Mucosa of descending colon (tissue), 3 donors: ENCODE measurements at regions not wholly inside any gene's neighbourhood (a gene's known extent, or its start where the extent isn't known, plus 50 kb on each side); places are given as distances from the start of the nearest gene placed in this dataset.

ENCODE experiments used
- ATAC-seq: fragments of 200-7000 bp; cut with Tn5 transposase; one replicate; pipeline ENCODE4 v1.9.1; 2020; ENCODE audit warnings: mild to moderate bottlenecking, moderate library complexity
- DNase-seq, 3 donors: peaks; one replicate each; pipeline ENCODE4 v3.0.0-alpha.2; 2020
- H3K36me3 ChIP-seq: fragments of 200-600 bp; one replicate; pipeline ENCODE4 v1.8.0; 2021; ENCODE audit warnings: low read depth, mild to moderate bottlenecking
- H3K4me1 ChIP-seq: fragments of 200-600 bp; one replicate; pipeline ENCODE4 v1.8.0; 2021; ENCODE audit warnings: low read depth, mild to moderate bottlenecking
- H3K4me3 ChIP-seq: fragments of 200-600 bp; one replicate; pipeline ENCODE4 v1.8.0; 2021; ENCODE audit warnings: mild to moderate bottlenecking
- H3K9me3 ChIP-seq: fragments of 200-600 bp; one replicate; pipeline ENCODE4 v1.8.0; 2021; ENCODE audit warnings: mild to moderate bottlenecking
- intact Hi-C, 2 donors: fragments of 100-400 bp; cut with DNase I in 1 of 2; cut with micrococcal nuclease in 1 of 2; formaldehyde crosslinking; loops; one replicate each; pipeline versions ENCODE4 v1.11.0 to v1.11.1; 2022; cut with DNase I, micrococcal nuclease
- TF ChIP-seq, protein P1 (sequence below): fragments of 200-600 bp; IDR thresholded peaks from one replicate; pipeline ENCODE4 v1.8.0; 2022; ENCODE audit warnings: antibody characterized with exemption, mild to moderate bottlenecking
- donor health status: DM: no; HTN: no; CAD: no; lungs with moderate emphysema.
- donor health status: DM: no; HTN: no; CAD: no.
- donor health status: DM: no; HTN: yes; CAD: no.

GRCh38 chr20:6715401-6715941 is 52.0 kb upstream of the BMP2 start:
- H3K4me3 ChIP-seq: no peak overlapping the region
- H3K4me1 ChIP-seq: no peaks in the 10 kb centered on the region
- H3K9me3 ChIP-seq: no peaks in the 10 kb centered on the region
- DNase-seq (no peak), ATAC-seq (no peak)
- TF ChIP-seq, protein P1, sequence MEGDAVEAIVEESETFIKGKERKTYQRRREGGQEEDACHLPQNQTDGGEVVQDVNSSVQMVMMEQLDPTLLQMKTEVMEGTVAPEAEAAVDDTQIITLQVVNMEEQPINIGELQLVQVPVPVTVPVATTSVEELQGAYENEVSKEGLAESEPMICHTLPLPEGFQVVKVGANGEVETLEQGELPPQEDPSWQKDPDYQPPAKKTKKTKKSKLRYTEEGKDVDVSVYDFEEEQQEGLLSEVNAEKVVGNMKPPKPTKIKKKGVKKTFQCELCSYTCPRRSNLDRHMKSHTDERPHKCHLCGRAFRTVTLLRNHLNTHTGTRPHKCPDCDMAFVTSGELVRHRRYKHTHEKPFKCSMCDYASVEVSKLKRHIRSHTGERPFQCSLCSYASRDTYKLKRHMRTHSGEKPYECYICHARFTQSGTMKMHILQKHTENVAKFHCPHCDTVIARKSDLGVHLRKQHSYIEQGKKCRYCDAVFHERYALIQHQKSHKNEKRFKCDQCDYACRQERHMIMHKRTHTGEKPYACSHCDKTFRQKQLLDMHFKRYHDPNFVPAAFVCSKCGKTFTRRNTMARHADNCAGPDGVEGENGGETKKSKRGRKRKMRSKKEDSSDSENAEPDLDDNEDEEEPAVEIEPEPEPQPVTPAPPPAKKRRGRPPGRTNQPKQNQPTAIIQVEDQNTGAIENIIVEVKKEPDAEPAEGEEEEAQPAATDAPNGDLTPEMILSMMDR: no peak
- intact Hi-C loops: no loop called here
- no peaks in the 10 kb centered on the region for H3K36me3 ChIP-seq

DNA sequence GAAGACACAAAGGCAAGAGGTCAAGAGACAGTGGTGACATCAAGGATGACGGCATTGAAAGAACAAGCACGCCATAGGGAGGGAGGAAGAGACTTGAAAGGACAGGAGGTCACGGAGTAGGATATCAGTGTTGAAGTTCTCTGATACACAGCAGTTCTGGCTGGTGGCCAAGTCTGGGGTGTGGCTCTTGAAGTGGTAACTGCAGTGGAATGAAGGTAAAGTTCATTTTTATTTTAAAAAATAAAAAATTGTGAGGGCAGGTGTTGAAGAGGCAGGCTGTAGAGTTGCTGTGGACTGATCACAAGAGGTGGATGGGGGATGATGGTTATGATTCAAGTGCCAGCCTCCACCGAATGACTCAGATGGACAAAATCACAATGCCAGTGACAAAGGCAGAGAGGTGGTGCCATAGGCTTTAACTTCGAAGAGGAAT is 53.2 kb upstream of the BMP2 start:
- intact Hi-C loops: no loop called here
- Histone ChIP-seq H3K4me1 (peaks cover 11% of the 10 kb centered on the region), H3K36me3 (no peaks in the 10 kb centered on the region), H3K4me3 (no peak overlapping the region), H3K9me3 (no peaks in the 10 kb centered on the region)
- DNase-seq (peak; percentile 91 to 99 (median 92)), ATAC-seq (peak; percentile 62)
- TF ChIP-seq, protein P1: no peak

- TF ChIP-seq, protein P1: no peak
- Histone ChIP-seq H3K4me1 (peaks cover 30% of the 10 kb centered on the region), H3K9me3 (no peaks in the 10 kb centered on the region), H3K4me3 (no peak overlapping the region), H3K36me3 (no peaks in the 10 kb centered on the region)
- intact Hi-C loops: no loop called here
- ATAC-seq: peak; percentile 35
- peak in 2 of 3 donors; percentile 40 to 41 for DNase-seq
These were observed 55.4 kb upstream of the BMP2 start for GRCh38 chr20:6711951-6712649.

GRCh38 chr20:6709910-6710595 is 57.4 kb upstream of the BMP2 start:
- Histone ChIP-seq H3K9me3 (no peaks in the 10 kb centered on the region), H3K4me3 (no peak overlapping the region), H3K4me1 (peaks cover 32% of the 10 kb centered on the region), H3K36me3 (no peaks in the 10 kb centered on the region)
- TF ChIP-seq, protein P1: no peak
- no peak for DNase-seq
- ATAC-seq: peak; percentile 38
- intact Hi-C loops: no loop called here

GRCh38 chr20:6708010-6708409 is 59.5 kb upstream of the BMP2 start:
- intact Hi-C loops: no loop called here
- TF ChIP-seq, protein P1: no peak
- Histone ChIP-seq H3K4me1 (peaks cover 51% of the 10 kb centered on the region), H3K36me3 (no peaks in the 10 kb centered on the region), H3K9me3 (no peaks in the 10 kb centered on the region), H3K4me3 (no peak overlapping the region)
- peak; percentile 74 to 83 (median 82) for DNase-seq
- peak; percentile 82 for ATAC-seq
